ENCODE measurements at regions not wholly inside any gene's neighbourhood (a gene's known extent, or its start where the extent isn't known, plus 50 kb on each side); places are given as distances from the start of the nearest gene placed in this dataset.

- ATAC-seq = peak; percentile 33; the same call in 2 of the 3 replicates
- no peak for TF ChIP-seq OSR1 (CRISPR knock-in tag; IDR thresholded peaks at IDR 0.05)
- TF ChIP-seq CSRNP3 (CRISPR knock-in tag; IDR thresholded peaks at IDR 0.05) = no peak
Measured at GRCh38 chr3:107068980-107069379, 308.3 kb upstream of the CCDC54 start.

GRCh38 chr3:107076946-107077345, 300.3 kb upstream of the CCDC54 start:
- TF ChIP-seq CSDC2 (CRISPR knock-in tag; IDR thresholded peaks at IDR 0.05) = no peak
- no peak for TF ChIP-seq CREB5 (CRISPR knock-in tag; IDR thresholded peaks at IDR 0.05; ENCODE audit: low read depth)
- no peak for TF ChIP-seq ZC3H10 (CRISPR knock-in tag; IDR thresholded peaks at IDR 0.05)
- no peak for TF ChIP-seq ISL1 (CRISPR knock-in tag; IDR thresholded peaks at IDR 0.05)
- no peak for TF ChIP-seq PPARA (CRISPR knock-in tag; IDR thresholded peaks at IDR 0.05; ENCODE audit: borderline replicate concordance)
- no peak for TF ChIP-seq TOX (CRISPR knock-in tag; IDR thresholded peaks at IDR 0.05; ENCODE audit: borderline replicate concordance)
- no peak for TF ChIP-seq ESRRG (CRISPR knock-in tag; IDR thresholded peaks at IDR 0.05)
- no peak for TF ChIP-seq ARNTL (CRISPR knock-in tag; IDR thresholded peaks at IDR 0.05; ENCODE audit: borderline replicate concordance, low read depth)
- TF ChIP-seq ZFP30 (CRISPR knock-in tag; IDR thresholded peaks at IDR 0.05) = no peak
- no peak for TF ChIP-seq POU6F1 (CRISPR knock-in tag; IDR thresholded peaks at IDR 0.05; ENCODE audit: borderline replicate concordance, low read depth)
- ATAC-seq = no peak

GRCh38 chr3:107077391-107077790, 299.8 kb upstream of the CCDC54 start:
- ATAC-seq = no peak
- TF ChIP-seq SNAI2 (CRISPR knock-in tag; IDR thresholded peaks at IDR 0.05) (no peak), ZNF565 (CRISPR knock-in tag; conservative IDR thresholded peaks at IDR 0.05; ENCODE audit: low read depth) (no peak), OSR1 (CRISPR knock-in tag; IDR thresholded peaks at IDR 0.05) (no peak), ESRRG (CRISPR knock-in tag; IDR thresholded peaks at IDR 0.05) (no peak), RARB (CRISPR knock-in tag; IDR thresholded peaks at IDR 0.05) (no peak), CREB5 (CRISPR knock-in tag; IDR thresholded peaks at IDR 0.05; ENCODE audit: low read depth) (no peak), GLIS3 (CRISPR knock-in tag; IDR thresholded peaks at IDR 0.05) (no peak)

- TF ChIP-seq ZNF70 (CRISPR knock-in tag; IDR thresholded peaks at IDR 0.05) = no peak
- TF ChIP-seq ISL1 (CRISPR knock-in tag; IDR thresholded peaks at IDR 0.05) = peak; percentile 75
- TF ChIP-seq ZFP30 (CRISPR knock-in tag; IDR thresholded peaks at IDR 0.05) = no peak
- 0 out of 2 replicates have a peak, but pooled peaks have one; percentile 36 for TF ChIP-seq PATZ1 (CRISPR knock-in tag; IDR thresholded peaks at IDR 0.05; ENCODE audit: borderline replicate concordance)
- ATAC-seq = peak; percentile 81
Measured at GRCh38 chr3:107082527-107082926, 294.7 kb upstream of the CCDC54 start.

GRCh38 chr3:107085261-107085660, 292.0 kb upstream of the CCDC54 start:
- TF ChIP-seq ISL1 (CRISPR knock-in tag; IDR thresholded peaks at IDR 0.05) (no peak), ZNF70 (CRISPR knock-in tag; IDR thresholded peaks at IDR 0.05) (no peak), ARNTL (CRISPR knock-in tag; IDR thresholded peaks at IDR 0.05; ENCODE audit: borderline replicate concordance, low read depth) (no peak), CSDC2 (CRISPR knock-in tag; IDR thresholded peaks at IDR 0.05) (no peak), ESRRG (CRISPR knock-in tag; IDR thresholded peaks at IDR 0.05) (no peak), TCF4 (CRISPR knock-in tag; IDR thresholded peaks at IDR 0.05; ENCODE audit: borderline replicate concordance) (no peak), ZNF8 (CRISPR knock-in tag; IDR thresholded peaks at IDR 0.05) (no peak), RARB (CRISPR knock-in tag; IDR thresholded peaks at IDR 0.05) (no peak), TOX (CRISPR knock-in tag; IDR thresholded peaks at IDR 0.05; ENCODE audit: borderline replicate concordance) (no peak), ZFP30 (CRISPR knock-in tag; IDR thresholded peaks at IDR 0.05) (no peak)

More at GRCh38 chr3:107085261-107085660, 292.0 kb upstream of the CCDC54 start:
- ATAC-seq = no peak

All from SK-N-SH treated with all-trans-retinoic acid at 6 μM for 48 hours (cell line).